Keratinocyte (primary cell): ENCODE measurements at regions not wholly inside any gene's neighbourhood (a gene's known extent, or its start where the extent isn't known, plus 50 kb on each side); places are given as distances from the start of the nearest gene placed in this dataset.

ENCODE experiments used
- CTCF ChIP-seq, 3 experiments: IDR thresholded peaks in 1 of 3; conservative IDR thresholded peaks in 1 of 3; optimal IDR thresholded peaks in 1 of 3; 2 replicates in 2 of 3; 3 replicates in 1 of 3; pipeline versions ENCODE3 to v1.5.1; 2011; ENCODE audit warnings: low read length in 3 of 3, mild to moderate bottlenecking in 3 of 3, moderate library complexity in 2 of 3, control low read depth in 1 of 3, inconsistent platforms in 1 of 3; ENCODE audit not compliant: insufficient read depth in 2 of 3; ENCODE audit errors: extremely low read depth in 1 of 3
- EZH2 ChIP-seq: IDR thresholded peaks from one replicate; pipeline ENCODE4 v1.6.1; 2012; ENCODE audit warnings: inconsistent platforms, mild to moderate bottlenecking, low read length, moderate library complexity

GRCh38 chr12:13422291-13422690, 225.8 kb downstream of the EMP1 start:
- TF ChIP-seq CTCF (optimal IDR thresholded peaks at IDR 0.05 in 1 of 3, IDR thresholded peaks at IDR 0.05 in 1 of 3, conservative IDR thresholded peaks at IDR 0.05 in 1 of 3; ENCODE audit: extremely low read depth in 1 of 3, insufficient read depth in 2 of 3, low read length in 3 of 3) (no peak), EZH2 (no peak)
